GM18951 (cell line): ENCODE measurements at regions not wholly inside any gene's neighbourhood (a gene's known extent, or its start where the extent isn't known, plus 50 kb on each side); places are given as distances from the start of the nearest gene placed in this dataset.
"Not testable (repeated sequence)": the region's sequence is repeated elsewhere in the genome, so short reads cannot be mapped to it uniquely, and the experiment has no call there.

ENCODE experiments used
- POLR2A ChIP-seq: IDR thresholded peaks from 4 replicates; pipeline ENCODE4 v1.6.1; 2011; ENCODE audit warnings: mild to moderate bottlenecking; ENCODE audit not compliant: insufficient read length, insufficient read depth; ENCODE audit errors: extremely low read depth
- in situ Hi-C: fragments of 300-500 bp; cut with MboI; formaldehyde crosslinking; loops from one replicate; pipeline ENCODE4 v1.12.0; 2022; ENCODE audit warnings: low sequenced_read_pairs, mixed read lengths, inconsistent platforms; ENCODE audit not compliant: unreplicated experiment

GRCh38 chr17:16857746-16858145 is 114.2 kb downstream of the TNFRSF13B start:
- in situ Hi-C loops = not testable (repeated sequence)

- in situ Hi-C loops = not testable (repeated sequence)
Measured at GRCh38 chr17:16856846-16857245, 115.1 kb downstream of the TNFRSF13B start.

GRCh38 chr17:16856171-16856570 is 115.7 kb downstream of the TNFRSF13B start:
- in situ Hi-C loops = not testable (repeated sequence)

- in situ Hi-C loops = not testable (repeated sequence)
Measured at GRCh38 chr17:16854636-16855035, 117.3 kb downstream of the TNFRSF13B start.

- in situ Hi-C loops = no loop called here
- no peak for TF ChIP-seq POLR2A
Measured at GRCh38 chr17:16853661-16854320, 118.1 kb downstream of the TNFRSF13B start.

- in situ Hi-C loops = loop anchor here (25.0 kb wide), 1 partner anchor 1587 kb away; no protein-coding TSS in a partner anchor
Measured at GRCh38 chr17:16849861-16850260, 122.1 kb downstream of the TNFRSF13B start.

GRCh38 chr17:16848997-16849396 is 122.9 kb downstream of the TNFRSF13B start:
- in situ Hi-C loops = loop anchor here (25.0 kb wide), 1 partner anchor 1588 kb away; no protein-coding TSS in a partner anchor

GRCh38 chr17:16845098-16845497 is 126.8 kb downstream of the TNFRSF13B start:
- in situ Hi-C loops = loop anchor here (25.0 kb wide), 1 partner anchor 1592 kb away; no protein-coding TSS in a partner anchor

- in situ Hi-C loops = loop anchor here (25.0 kb wide), 1 partner anchor 1593 kb away; no protein-coding TSS in a partner anchor
Measured at GRCh38 chr17:16844669-16845068, 127.2 kb downstream of the TNFRSF13B start.

GRCh38 chr17:16843511-16843910 is 128.4 kb downstream of the TNFRSF13B start:
- in situ Hi-C loops = loop anchor here (25.0 kb wide), 1 partner anchor 1594 kb away; no protein-coding TSS in a partner anchor

- in situ Hi-C loops = loop anchor here (25.0 kb wide), 1 partner anchor 1595 kb away; no protein-coding TSS in a partner anchor
Measured at GRCh38 chr17:16842346-16842745, 129.6 kb downstream of the TNFRSF13B start.

GRCh38 chr17:16841896-16842295 is 130.0 kb downstream of the TNFRSF13B start:
- in situ Hi-C loops = loop anchor here (25.0 kb wide), 1 partner anchor 1595 kb away; no protein-coding TSS in a partner anchor

- in situ Hi-C loops = loop anchor here (25.0 kb wide), 1 partner anchor 1597 kb away; no protein-coding TSS in a partner anchor
Measured at GRCh38 chr17:16840219-16840618, 131.7 kb downstream of the TNFRSF13B start.

GRCh38 chr17:16839242-16840175 is 132.4 kb downstream of the TNFRSF13B start:
- in situ Hi-C loops = loop anchor here (25.0 kb wide), 1 partner anchor 1598 kb away; no protein-coding TSS in a partner anchor

- in situ Hi-C loops = loop anchor here (25.0 kb wide), 1 partner anchor 1599 kb away; no protein-coding TSS in a partner anchor
Measured at GRCh38 chr17:16838795-16839194, 133.1 kb downstream of the TNFRSF13B start.

GRCh38 chr17:16838287-16838686 is 133.6 kb downstream of the TNFRSF13B start:
- in situ Hi-C loops = loop anchor here (25.0 kb wide), 1 partner anchor 1599 kb away; no protein-coding TSS in a partner anchor

GRCh38 chr17:16837468-16838266 is 134.3 kb downstream of the TNFRSF13B start:
- in situ Hi-C loops = loop anchor here (25.0 kb wide), 1 partner anchor 1600 kb away; no protein-coding TSS in a partner anchor

- in situ Hi-C loops = loop anchor here (25.0 kb wide), 1 partner anchor 1601 kb away; no protein-coding TSS in a partner anchor
Measured at GRCh38 chr17:16836315-16836915, 135.5 kb downstream of the TNFRSF13B start.
